HepG2 (cell line): ENCODE measurements at regions not wholly inside any gene's neighbourhood (a gene's known extent, or its start where the extent isn't known, plus 50 kb on each side); places are given as distances from the start of the nearest gene placed in this dataset.

Experiments used
- ATAC-seq: fragments of 200-7000 bp; cut with Tn5 transposase; 3 replicates; pipeline ENCODE4 v1.9.1; 2020; ENCODE audit warnings: mild to moderate bottlenecking, moderate library complexity
- BruUV-seq: library from RNA; stranded (reverse); fragments of 400-500 nt; replicated peaks from 2 replicates; lab custom pipeline; 2021; lab: Mats Ljungman, UMichigan
- CTCF ChIA-PET: fragments of 300-600 bp; formaldehyde crosslinking; extraction: SDS; loops from one replicate; lab custom pipeline; 2021; ENCODE audit warnings: low total read pairs, inconsistent platforms, low intra/inter-chr PET ratio; lab: Yijun Ruan, JAX
- POLR2A ChIA-PET: fragments of 350-600 bp; sonication (Branson Sonifier 250); formaldehyde crosslinking; loops from one replicate; lab custom pipeline; 2020; ENCODE audit warnings: antibody characterized with exemption, inconsistent platforms; lab: Yijun Ruan, JAX
- DNase-seq: peaks from one replicate; pipeline ENCODE4 v3.0.0-alpha.2; 2015; ENCODE audit warnings: low spot score
- FAIRE-seq: peaks from 3 replicates; lab custom pipeline; 2011; peaks lifted over from hg19 to GRCh38; lab: Jason Lieb, UNC
- H2AFZ ChIP-seq: one replicate; pipeline ENCODE4 v1.6.1; 2011; ENCODE audit warnings: low read length, inconsistent platforms
- H3K27ac ChIP-seq: fragments of 300-600 bp; 3 replicates; pipeline ENCODE4 v1.8.0; 2011; ENCODE audit warnings: mixed run types, mild to moderate bottlenecking, mixed read lengths, low read length, inconsistent platforms; ENCODE audit not compliant: insufficient read depth; ENCODE audit errors: extremely low read length
- H3K27me3 ChIP-seq, 2 experiments: fragments of 200-600 bp in 1 of 2; 2 replicates in 1 of 2; 3 replicates in 1 of 2; pipeline versions ENCODE4 v1.6.0 to v1.8.0; 2011; ENCODE audit warnings: low read length in 2 of 2, mild to moderate bottlenecking in 2 of 2, moderate library complexity in 2 of 2, inconsistent platforms in 1 of 2; ENCODE audit not compliant: insufficient read depth in 2 of 2, control insufficient read depth in 1 of 2
- H3K36me3 ChIP-seq, 2 experiments: fragments of 200-600 bp in 1 of 2; replicated peaks in 1 of 2; 2 replicates in 1 of 2; 3 replicates in 1 of 2; pipeline versions ENCODE4 v1.5.1 to v1.8.0; 2011; ENCODE audit warnings: low read length in 2 of 2, inconsistent platforms in 1 of 2; ENCODE audit not compliant: insufficient read depth in 2 of 2, control insufficient read depth in 1 of 2
- H3K4me1 ChIP-seq: 2 replicates; pipeline ENCODE4 v1.5.1; 2012; ENCODE audit warnings: low read length, inconsistent platforms; ENCODE audit not compliant: insufficient read depth
- H3K4me2 ChIP-seq: 2 replicates; pipeline ENCODE4 v1.6.0; 2011; ENCODE audit warnings: low read depth, low read length, inconsistent platforms
- H3K4me3 ChIP-seq, 3 experiments: fragments of 200-600 bp in 1 of 3; sonication (generic), shearing (Covaris generic) in 1 of 3; replicated peaks in 1 of 3; 2 replicates each; pipeline ENCODE4 v1.5.1; 2011 to 2016; ENCODE audit warnings: low read length in 3 of 3, inconsistent platforms in 2 of 3, low read depth in 2 of 3, mild to moderate bottlenecking in 2 of 3, control low read depth in 1 of 3, mixed read lengths in 1 of 3; ENCODE audit not compliant: insufficient read depth in 1 of 3
- H3K79me2 ChIP-seq: one replicate; pipeline ENCODE4 v1.6.1; 2011; ENCODE audit warnings: low read length, inconsistent platforms; ENCODE audit not compliant: insufficient read depth
- H3K9ac ChIP-seq: 2 replicates; pipeline ENCODE4 v1.6.0; 2011; ENCODE audit warnings: mild to moderate bottlenecking, low read depth, low read length, inconsistent platforms; ENCODE audit not compliant: insufficient read depth
- H3K9me3 ChIP-seq: 2 replicates; pipeline ENCODE4 v1.5.1; 2012; ENCODE audit warnings: mild to moderate bottlenecking, low read length
- H4K20me1 ChIP-seq: 2 replicates; pipeline ENCODE4 v1.6.0; 2011; ENCODE audit warnings: inconsistent platforms, mild to moderate bottlenecking, low read length, moderate library complexity; ENCODE audit not compliant: insufficient read depth
- ATF7-NPFF ChIP-seq: sonication (generic); formaldehyde crosslinking; IDR thresholded peaks from 2 replicates; pipeline ENCODE4 v1.8.1; 2023; ENCODE audit warnings: mild to moderate bottlenecking, low read depth, missing genetic modification reagents, moderate library complexity
- DPF2 ChIP-seq: sonication (generic); formaldehyde crosslinking; IDR thresholded peaks from 2 replicates; pipeline ENCODE4 v1.4.0; 2020; ENCODE audit warnings: mild to moderate bottlenecking, low read depth, missing genetic modification reagents, borderline replicate concordance
- GATAD1 ChIP-seq: IDR thresholded peaks from 2 replicates; pipeline ENCODE4 v1.6.1; 2016; ENCODE audit warnings: missing genetic modification reagents, missing compliant biosample characterization
- GFI1 ChIP-seq: sonication (generic); formaldehyde crosslinking; IDR thresholded peaks from 2 replicates; pipeline ENCODE4 v1.5.0; 2020; ENCODE audit warnings: missing genetic modification reagents, mild to moderate bottlenecking, borderline replicate concordance
- MTA3 ChIP-seq: sonication (generic); formaldehyde crosslinking; IDR thresholded peaks from 2 replicates; pipeline ENCODE4 v1.4.0; 2020; ENCODE audit warnings: missing genetic modification reagents
- NFE2L1 ChIP-seq: sonication (generic); formaldehyde crosslinking; IDR thresholded peaks from 2 replicates; pipeline ENCODE4 v1.4.0; 2020; ENCODE audit warnings: missing genetic modification reagents, mild to moderate bottlenecking, borderline replicate concordance
- POLR2AphosphoS5 ChIP-seq: IDR thresholded peaks from 2 replicates; pipeline ENCODE4 v1.6.1; 2012; ENCODE audit warnings: low read depth, low read length
- RBM39 ChIP-seq: fragments of 200-400 bp; formaldehyde crosslinking; IDR thresholded peaks from one replicate; pipeline ENCODE4 v1.6.1; 2018; ENCODE audit warnings: antibody characterized with exemption, mild to moderate bottlenecking, low read depth, low read length; ENCODE audit not compliant: poor library complexity, severe bottlenecking
- SIN3A ChIP-seq: IDR thresholded peaks from 2 replicates; pipeline ENCODE4 v1.6.1; 2011; ENCODE audit warnings: low read depth, mild to moderate bottlenecking, control low read depth, low read length, borderline replicate concordance
- SYNCRIP ChIP-seq: fragments of 200-400 bp; formaldehyde crosslinking; IDR thresholded peaks from 2 replicates; pipeline ENCODE4 v1.6.1; 2018; ENCODE audit warnings: mild to moderate bottlenecking, low read depth, low read length; ENCODE audit not compliant: insufficient read depth
- TAF15 ChIP-seq: fragments of 200-400 bp; formaldehyde crosslinking; IDR thresholded peaks from one replicate; pipeline ENCODE4 v1.6.1; 2018; ENCODE audit warnings: mild to moderate bottlenecking, low read depth, low read length; ENCODE audit not compliant: poor library complexity, severe bottlenecking
- ZNF256 ChIP-seq: sonication (generic); formaldehyde crosslinking; conservative IDR thresholded peaks from 2 replicates; pipeline ENCODE4 v1.4.0; 2020; ENCODE audit warnings: missing genetic modification reagents
- ZNF577 ChIP-seq: sonication (generic); formaldehyde crosslinking; IDR thresholded peaks from 2 replicates; pipeline ENCODE4 v1.4.0; 2020; ENCODE audit warnings: mild to moderate bottlenecking, low read depth, missing genetic modification reagents, borderline replicate concordance
- ZNF891 ChIP-seq: sonication (generic); formaldehyde crosslinking; IDR thresholded peaks from 2 replicates; pipeline ENCODE4 v1.5.0; 2020; ENCODE audit warnings: mild to moderate bottlenecking, missing genetic modification reagents
- whole genome bisulfite sequencing: methylation state at CpG from one replicate; pipeline ENCODE4 v1.1.6; 2017; ENCODE audit warnings: low lambda C conversion rate; 5-methylcytosine and 5-hydroxymethylcytosine counted together
- in situ Hi-C: cut with HindIII; loops from 2 replicates; pipeline ENCODE4 v1.10.0; 2017; ENCODE audit warnings: low pct_unique_long_range_greater_than_20kb; ENCODE audit not compliant: extremely low pct_ligation_motif_present
- intact Hi-C: fragments of 100-400 bp; cut with micrococcal nuclease; formaldehyde crosslinking; loops from one replicate; pipeline ENCODE4 v1.10.0; 2022; ENCODE audit not compliant: unreplicated experiment
- TF ChIP-seq, protein P1 (sequence below): sonication (generic); formaldehyde crosslinking; IDR thresholded peaks from 2 replicates; pipeline ENCODE4 v1.4.0; 2020; ENCODE audit warnings: missing genetic modification reagents
- TF ChIP-seq, protein P2 (sequence below): sonication (generic); formaldehyde crosslinking; IDR thresholded peaks from 2 replicates; pipeline ENCODE4 v1.8.1; 2023; ENCODE audit warnings: mild to moderate bottlenecking, missing genetic modification reagents
- TF ChIP-seq, protein P3 (sequence below): sonication (generic); formaldehyde crosslinking; IDR thresholded peaks from 2 replicates; pipeline ENCODE4 v1.5.0; 2020; ENCODE audit warnings: missing genetic modification reagents
- TF ChIP-seq, protein P4 (sequence below): sonication (generic); formaldehyde crosslinking; IDR thresholded peaks from 2 replicates; pipeline ENCODE4 v1.5.0; 2020; ENCODE audit warnings: missing genetic modification reagents

DNA sequence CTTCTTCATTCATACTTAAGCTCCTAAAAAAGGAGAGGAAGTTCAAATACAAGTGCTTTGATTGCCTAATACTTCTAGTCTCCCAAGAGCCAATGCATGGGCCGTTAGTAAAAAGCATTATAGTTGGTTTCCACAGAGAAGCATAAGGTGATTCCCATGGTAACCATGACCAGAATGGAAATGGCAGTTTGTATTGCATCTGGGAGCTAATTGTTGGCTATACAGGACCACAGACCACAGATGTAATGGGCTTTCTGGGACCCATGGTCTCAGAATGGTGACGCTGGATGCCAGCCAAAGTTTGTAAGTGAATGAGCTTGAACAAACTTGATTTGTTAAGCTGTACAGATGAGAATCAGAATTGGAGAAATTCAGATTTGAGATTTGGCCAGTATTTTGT lies 333.9 kb upstream of the C11orf87 start:
- intact Hi-C loops, result no loop called here

DNA sequence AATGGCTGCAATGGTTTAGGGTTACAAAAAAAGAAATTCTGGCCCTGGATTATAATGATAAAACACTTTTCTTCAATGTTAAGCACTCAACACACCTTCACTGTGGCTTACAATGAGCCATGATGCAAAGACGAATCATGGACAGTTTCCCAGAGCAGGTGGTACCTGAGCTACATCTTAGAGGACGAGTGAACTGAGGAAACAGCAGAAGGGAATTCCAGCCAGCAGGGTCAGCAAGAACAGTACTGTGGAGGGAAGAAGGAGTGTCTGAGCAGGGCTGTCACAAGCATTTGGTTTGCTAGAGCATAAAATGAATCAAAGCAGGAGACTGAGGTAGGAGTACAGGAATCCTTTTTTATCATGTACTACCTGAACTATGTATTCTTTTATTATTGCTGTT lies 332.8 kb upstream of the C11orf87 start:
- BruUV-seq, result no TSS peak
- no peak for ATAC-seq
- H3K27me3 ChIP-seq, result no peaks in the 10 kb centered on the region
- DNase-seq, result no peak
- intact Hi-C loops (no loop called here), in situ Hi-C loops (no loop called here)
- ChIA-PET POLR2A (no interaction called here), CTCF (no interaction called here)
- no peak overlapping the region for H3K27ac ChIP-seq
- H2AFZ ChIP-seq, result no peak overlapping the region
- no peak for FAIRE-seq
- H3K4me2 ChIP-seq, result no peak overlapping the region
- no peak overlapping the region for H3K9ac ChIP-seq
- H3K4me1 ChIP-seq, result no peaks in the 10 kb centered on the region
- H3K9me3 ChIP-seq, result no peaks in the 10 kb centered on the region
- no peaks in the 10 kb centered on the region for H3K36me3 ChIP-seq
- no peaks in the 10 kb centered on the region for H4K20me1 ChIP-seq
- 8% methylated on average over 2 of the region's 2 CpGs for WGBS
- no peak overlapping the region for H3K4me3 ChIP-seq
- no peaks in the 10 kb centered on the region for H3K79me2 ChIP-seq
- TF ChIP-seq SYNCRIP, result no peak
- no peak for TF ChIP-seq DPF2
- TF ChIP-seq, protein P1, sequence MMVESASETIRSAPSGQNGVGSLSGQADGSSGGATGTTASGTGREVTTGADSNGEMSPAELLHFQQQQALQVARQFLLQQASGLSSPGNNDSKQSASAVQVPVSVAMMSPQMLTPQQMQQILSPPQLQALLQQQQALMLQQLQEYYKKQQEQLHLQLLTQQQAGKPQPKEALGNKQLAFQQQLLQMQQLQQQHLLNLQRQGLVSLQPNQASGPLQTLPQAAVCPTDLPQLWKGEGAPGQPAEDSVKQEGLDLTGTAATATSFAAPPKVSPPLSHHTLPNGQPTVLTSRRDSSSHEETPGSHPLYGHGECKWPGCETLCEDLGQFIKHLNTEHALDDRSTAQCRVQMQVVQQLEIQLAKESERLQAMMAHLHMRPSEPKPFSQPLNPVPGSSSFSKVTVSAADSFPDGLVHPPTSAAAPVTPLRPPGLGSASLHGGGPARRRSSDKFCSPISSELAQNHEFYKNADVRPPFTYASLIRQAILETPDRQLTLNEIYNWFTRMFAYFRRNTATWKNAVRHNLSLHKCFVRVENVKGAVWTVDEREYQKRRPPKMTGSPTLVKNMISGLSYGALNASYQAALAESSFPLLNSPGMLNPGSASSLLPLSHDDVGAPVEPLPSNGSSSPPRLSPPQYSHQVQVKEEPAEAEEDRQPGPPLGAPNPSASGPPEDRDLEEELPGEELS (CRISPR knock-in tag), result no peak
- TF ChIP-seq, protein P2, sequence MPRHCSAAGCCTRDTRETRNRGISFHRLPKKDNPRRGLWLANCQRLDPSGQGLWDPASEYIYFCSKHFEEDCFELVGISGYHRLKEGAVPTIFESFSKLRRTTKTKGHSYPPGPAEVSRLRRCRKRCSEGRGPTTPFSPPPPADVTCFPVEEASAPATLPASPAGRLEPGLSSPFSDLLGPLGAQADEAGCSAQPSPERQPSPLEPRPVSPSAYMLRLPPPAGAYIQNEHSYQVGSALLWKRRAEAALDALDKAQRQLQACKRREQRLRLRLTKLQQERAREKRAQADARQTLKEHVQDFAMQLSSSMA, result no peak
- TF ChIP-seq, protein P3, sequence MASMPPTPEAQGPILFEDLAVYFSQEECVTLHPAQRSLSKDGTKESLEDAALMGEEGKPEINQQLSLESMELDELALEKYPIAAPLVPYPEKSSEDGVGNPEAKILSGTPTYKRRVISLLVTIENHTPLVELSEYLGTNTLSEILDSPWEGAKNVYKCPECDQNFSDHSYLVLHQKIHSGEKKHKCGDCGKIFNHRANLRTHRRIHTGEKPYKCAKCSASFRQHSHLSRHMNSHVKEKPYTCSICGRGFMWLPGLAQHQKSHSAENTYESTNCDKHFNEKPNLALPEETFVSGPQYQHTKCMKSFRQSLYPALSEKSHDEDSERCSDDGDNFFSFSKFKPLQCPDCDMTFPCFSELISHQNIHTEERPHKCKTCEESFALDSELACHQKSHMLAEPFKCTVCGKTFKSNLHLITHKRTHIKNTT, result no peak
- TF ChIP-seq GATAD1 (CRISPR knock-in tag), result no peak
- TF ChIP-seq ZNF256, result no peak
- no peak for TF ChIP-seq RBM39

More for the DNA sequence above, 333.9 kb upstream of the C11orf87 start:
- Histone ChIP-seq H4K20me1 (no peaks in the 10 kb centered on the region), H3K36me3 (no peaks in the 10 kb centered on the region), H3K27ac (no peak overlapping the region), H3K27me3 (no peaks in the 10 kb centered on the region), H3K9me3 (no peaks in the 10 kb centered on the region), H3K79me2 (no peaks in the 10 kb centered on the region), H3K9ac (no peak overlapping the region), H2AFZ (no peak overlapping the region), H3K4me2 (no peak overlapping the region), H3K4me1 (no peaks in the 10 kb centered on the region), H3K4me3 (no peak overlapping the region)
- FAIRE-seq (no peak), ATAC-seq (no peak), DNase-seq (no peak)
- WGBS, result 0% methylated on average over 2 of the region's 2 CpGs
- no peak for TF ChIP-seq MTA3 (CRISPR knock-in tag)
- no peak for TF ChIP-seq NFE2L1
- TF ChIP-seq POLR2AphosphoS5, result no peak
- TF ChIP-seq ATF7-NPFF, result no peak
- TF ChIP-seq SIN3A, result no peak
- TF ChIP-seq TAF15, result no peak
- no peak for TF ChIP-seq ZNF891 (CRISPR knock-in tag)
- TF ChIP-seq, protein P4, sequence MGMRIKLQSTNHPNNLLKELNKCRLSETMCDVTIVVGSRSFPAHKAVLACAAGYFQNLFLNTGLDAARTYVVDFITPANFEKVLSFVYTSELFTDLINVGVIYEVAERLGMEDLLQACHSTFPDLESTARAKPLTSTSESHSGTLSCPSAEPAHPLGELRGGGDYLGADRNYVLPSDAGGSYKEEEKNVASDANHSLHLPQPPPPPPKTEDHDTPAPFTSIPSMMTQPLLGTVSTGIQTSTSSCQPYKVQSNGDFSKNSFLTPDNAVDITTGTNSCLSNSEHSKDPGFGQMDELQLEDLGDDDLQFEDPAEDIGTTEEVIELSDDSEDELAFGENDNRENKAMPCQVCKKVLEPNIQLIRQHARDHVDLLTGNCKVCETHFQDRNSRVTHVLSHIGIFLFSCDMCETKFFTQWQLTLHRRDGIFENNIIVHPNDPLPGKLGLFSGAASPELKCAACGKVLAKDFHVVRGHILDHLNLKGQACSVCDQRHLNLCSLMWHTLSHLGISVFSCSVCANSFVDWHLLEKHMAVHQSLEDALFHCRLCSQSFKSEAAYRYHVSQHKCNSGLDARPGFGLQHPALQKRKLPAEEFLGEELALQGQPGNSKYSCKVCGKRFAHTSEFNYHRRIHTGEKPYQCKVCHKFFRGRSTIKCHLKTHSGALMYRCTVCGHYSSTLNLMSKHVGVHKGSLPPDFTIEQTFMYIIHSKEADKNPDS (CRISPR knock-in tag), result no peak
- no peak for TF ChIP-seq GFI1 (CRISPR knock-in tag)
- no peak for TF ChIP-seq ZNF577 (CRISPR knock-in tag)
- CTCF ChIA-PET, result no interaction called here
- POLR2A ChIA-PET, result no interaction called here
- in situ Hi-C loops, result no loop called here
- BruUV-seq, result no TSS peak
